ENCODE measurements at regions not wholly inside any gene's neighbourhood (a gene's known extent, or its start where the extent isn't known, plus 50 kb on each side); places are given as distances from the start of the nearest gene placed in this dataset.

DNA sequence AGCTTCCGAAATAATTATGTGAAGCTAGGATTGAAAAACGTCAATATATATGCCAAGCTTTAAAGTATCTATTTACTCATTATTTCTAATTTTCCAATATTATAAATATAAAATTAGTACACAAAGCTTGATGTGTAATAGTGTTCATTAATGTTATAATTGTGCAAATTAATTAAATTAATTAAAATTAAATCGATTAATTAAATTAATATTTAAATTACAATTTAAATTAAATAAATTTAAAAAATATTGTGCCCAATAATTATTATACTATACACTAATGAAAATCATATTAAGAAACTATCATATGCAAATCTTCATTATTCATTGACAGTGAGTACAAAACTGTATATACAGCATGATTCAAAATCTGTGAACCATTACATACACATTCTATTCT is 409.8 kb downstream of the FAM170A start:
- Histone ChIP-seq H3K4me2 (ENCODE audit: low read length) (no peak overlapping the region), H3K36me3 (ENCODE audit: insufficient read depth, low read length) (no peaks in the 10 kb centered on the region), H3K4me3 (ENCODE audit: low read depth, low read length, poor library complexity, severe bottlenecking) (no peak overlapping the region), H3K4me1 (ENCODE audit: insufficient read depth, low read length, poor library complexity, severe bottlenecking) (no peaks in the 10 kb centered on the region), H2AFZ (ENCODE audit: low read length) (no peak overlapping the region), H4K20me1 (ENCODE audit: insufficient read depth, low read length) (no peaks in the 10 kb centered on the region), H3K27ac (ENCODE audit: low read depth, low read length, poor library complexity, severe bottlenecking) (no peak overlapping the region), H3K79me2 (ENCODE audit: insufficient read depth, low read depth, low read length) (no peaks in the 10 kb centered on the region), H3K9me2 (ENCODE audit: insufficient read depth, low read length) (no peaks in the 10 kb centered on the region), H3K9me3 (ENCODE audit: low read length) (no peaks in the 10 kb centered on the region)
- CTCF ChIA-PET (ENCODE audit: unreplicated experiment): no interaction called here
- DNase-seq (ENCODE audit: low spot score): no peak
- POLR2A ChIA-PET: interaction anchor here (1.4 kb wide), 1 partner anchor 20 kb away, joined by 3 read pairs; no protein-coding TSS in a partner anchor
- TF ChIP-seq EZH2phosphoT487 (IDR thresholded peaks at IDR 0.05; ENCODE audit: borderline replicate concordance, low read depth, low read length): no peak
- TF ChIP-seq, protein P1, sequence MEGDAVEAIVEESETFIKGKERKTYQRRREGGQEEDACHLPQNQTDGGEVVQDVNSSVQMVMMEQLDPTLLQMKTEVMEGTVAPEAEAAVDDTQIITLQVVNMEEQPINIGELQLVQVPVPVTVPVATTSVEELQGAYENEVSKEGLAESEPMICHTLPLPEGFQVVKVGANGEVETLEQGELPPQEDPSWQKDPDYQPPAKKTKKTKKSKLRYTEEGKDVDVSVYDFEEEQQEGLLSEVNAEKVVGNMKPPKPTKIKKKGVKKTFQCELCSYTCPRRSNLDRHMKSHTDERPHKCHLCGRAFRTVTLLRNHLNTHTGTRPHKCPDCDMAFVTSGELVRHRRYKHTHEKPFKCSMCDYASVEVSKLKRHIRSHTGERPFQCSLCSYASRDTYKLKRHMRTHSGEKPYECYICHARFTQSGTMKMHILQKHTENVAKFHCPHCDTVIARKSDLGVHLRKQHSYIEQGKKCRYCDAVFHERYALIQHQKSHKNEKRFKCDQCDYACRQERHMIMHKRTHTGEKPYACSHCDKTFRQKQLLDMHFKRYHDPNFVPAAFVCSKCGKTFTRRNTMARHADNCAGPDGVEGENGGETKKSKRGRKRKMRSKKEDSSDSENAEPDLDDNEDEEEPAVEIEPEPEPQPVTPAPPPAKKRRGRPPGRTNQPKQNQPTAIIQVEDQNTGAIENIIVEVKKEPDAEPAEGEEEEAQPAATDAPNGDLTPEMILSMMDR (conservative IDR thresholded peaks at IDR 0.05; ENCODE audit: low read length): no peak
- BruUV-seq (replicated peaks): no TSS peak
- intact Hi-C loops (cut with micrococcal nuclease; ENCODE audit: unreplicated experiment): no loop called here

DNA sequence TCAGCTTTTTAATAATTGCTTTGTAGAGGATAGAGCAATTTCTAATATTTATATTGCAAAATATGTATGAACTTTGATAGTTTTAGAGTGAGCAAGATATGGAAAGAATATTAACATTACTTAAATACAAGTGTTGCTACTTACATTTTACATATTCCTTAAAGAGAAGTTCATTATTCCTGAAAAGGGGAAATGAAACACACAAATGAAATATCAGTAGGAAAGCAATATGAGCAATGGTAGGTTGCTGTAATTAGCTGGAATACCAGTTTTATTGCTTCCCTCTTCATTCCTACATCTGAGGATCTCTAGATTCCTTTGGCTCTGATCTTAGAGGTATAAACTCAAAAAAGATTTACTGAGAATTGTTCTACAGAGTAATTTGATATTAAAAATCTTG is 414.1 kb downstream of the FAM170A start:
- no peaks in the 10 kb centered on the region for H3K9me3 ChIP-seq (ENCODE audit: low read length)
- TF ChIP-seq, protein P1 (conservative IDR thresholded peaks at IDR 0.05; ENCODE audit: low read length): no peak
- TF ChIP-seq EZH2phosphoT487 (IDR thresholded peaks at IDR 0.05; ENCODE audit: borderline replicate concordance, low read depth, low read length): no peak
- CTCF ChIA-PET (ENCODE audit: unreplicated experiment): no interaction called here
- no peak overlapping the region for H3K4me2 ChIP-seq (ENCODE audit: low read length)
- POLR2A ChIA-PET: interaction anchor here (0.5 to 0.8 kb wide), 2 partner anchors 13 to 967 kb away, joined by 3 read pairs; no protein-coding TSS in a partner anchor
- no peak overlapping the region for H3K4me3 ChIP-seq (ENCODE audit: low read depth, low read length, poor library complexity, severe bottlenecking)
- BruUV-seq (replicated peaks): no TSS peak
- H3K36me3 ChIP-seq (ENCODE audit: insufficient read depth, low read length): no peaks in the 10 kb centered on the region
- no peaks in the 10 kb centered on the region for H3K79me2 ChIP-seq (ENCODE audit: insufficient read depth, low read depth, low read length)
- no peak for DNase-seq (ENCODE audit: low spot score)
- intact Hi-C loops (cut with micrococcal nuclease; ENCODE audit: unreplicated experiment): no loop called here
- no peak overlapping the region for H2AFZ ChIP-seq (ENCODE audit: low read length)
- H4K20me1 ChIP-seq (ENCODE audit: insufficient read depth, low read length): no peaks in the 10 kb centered on the region
- no peak overlapping the region for H3K27ac ChIP-seq (ENCODE audit: low read depth, low read length, poor library complexity, severe bottlenecking)
- no peaks in the 10 kb centered on the region for H3K4me1 ChIP-seq (ENCODE audit: insufficient read depth, low read length, poor library complexity, severe bottlenecking)
- H3K9me2 ChIP-seq (ENCODE audit: insufficient read depth, low read length): no peaks in the 10 kb centered on the region

DNA sequence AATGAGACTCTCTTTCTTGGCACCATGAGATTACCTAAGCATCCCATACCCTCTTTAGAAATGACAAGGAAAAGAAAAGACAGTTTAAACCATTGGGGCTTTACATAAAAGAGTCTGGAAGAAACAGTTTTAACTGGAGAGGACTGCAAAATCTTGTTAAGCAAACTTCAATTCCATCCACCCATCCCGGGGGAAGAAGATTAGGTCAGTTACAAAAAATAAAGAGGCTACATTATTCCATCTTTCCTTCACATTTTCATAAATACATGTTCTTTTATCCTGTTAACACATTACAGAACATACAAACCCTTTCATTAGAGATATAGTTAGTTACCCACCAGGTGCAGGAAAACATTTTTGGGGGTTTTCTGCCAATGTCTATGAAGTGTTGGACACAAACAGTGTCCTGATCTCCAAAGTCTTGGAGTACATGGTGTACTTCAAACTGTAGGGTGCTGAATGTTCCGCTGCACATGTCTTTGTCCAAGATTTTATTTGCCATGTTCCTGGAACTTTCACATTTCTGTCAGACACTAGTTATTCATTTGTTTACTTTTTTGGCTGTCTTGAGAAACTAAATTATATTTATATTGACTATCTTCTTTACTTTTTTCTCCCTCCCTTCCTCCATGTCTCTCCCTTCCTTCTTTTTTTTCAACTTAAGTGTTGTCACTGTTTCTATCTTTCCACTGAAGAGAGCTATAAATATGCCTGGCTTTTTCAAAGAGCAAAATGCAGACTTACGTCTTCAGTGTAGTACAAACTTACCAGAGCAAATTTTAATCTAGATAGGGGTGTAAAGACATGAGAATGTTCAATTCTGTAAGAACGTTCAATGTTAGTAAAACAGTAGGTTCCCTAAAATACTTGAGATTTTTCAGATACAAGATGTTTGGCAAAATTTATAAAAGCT is 410.9 kb upstream of the PRR16 start:
- no peak for TF ChIP-seq EZH2phosphoT487 (IDR thresholded peaks at IDR 0.05; ENCODE audit: borderline replicate concordance, low read depth, low read length)
- TF ChIP-seq, protein P1 (conservative IDR thresholded peaks at IDR 0.05; ENCODE audit: low read length): no peak
- no peak overlapping the region for H3K4me3 ChIP-seq (ENCODE audit: low read depth, low read length, poor library complexity, severe bottlenecking)
- H3K4me1 ChIP-seq (ENCODE audit: insufficient read depth, low read length, poor library complexity, severe bottlenecking): no peaks in the 10 kb centered on the region
- H3K36me3 ChIP-seq (ENCODE audit: insufficient read depth, low read length): no peaks in the 10 kb centered on the region
- H3K4me2 ChIP-seq (ENCODE audit: low read length): no peak overlapping the region
- H3K9me2 ChIP-seq (ENCODE audit: insufficient read depth, low read length): no peaks in the 10 kb centered on the region
- ChIA-PET POLR2A (no interaction called here), CTCF (ENCODE audit: unreplicated experiment) (no interaction called here)
- no peaks in the 10 kb centered on the region for H4K20me1 ChIP-seq (ENCODE audit: insufficient read depth, low read length)
- no TSS peak for BruUV-seq (replicated peaks)
- H3K27ac ChIP-seq (ENCODE audit: low read depth, low read length, poor library complexity, severe bottlenecking): no peak overlapping the region
- no peaks in the 10 kb centered on the region for H3K9me3 ChIP-seq (ENCODE audit: low read length)
- no peak overlapping the region for H2AFZ ChIP-seq (ENCODE audit: low read length)
- intact Hi-C loops (cut with micrococcal nuclease; ENCODE audit: unreplicated experiment): no loop called here
- no peaks in the 10 kb centered on the region for H3K79me2 ChIP-seq (ENCODE audit: insufficient read depth, low read depth, low read length)
- DNase-seq (ENCODE audit: low spot score): no peak

Data from OCI-LY7 (cell line).